A549 (cell line): ENCODE measurements at regions not wholly inside any gene's neighbourhood (a gene's known extent, or its start where the extent isn't known, plus 50 kb on each side); places are given as distances from the start of the nearest gene placed in this dataset.

ENCODE experiments used
- ATAC-seq, 2 experiments: fragments of 200-7000 bp in 1 of 2; fragments of >200 bp in 1 of 2; cut with Nextera tagmentation in 1 of 2; cut with Tn5 transposase in 1 of 2; 3 replicates each; pipeline versions ENCODE4 v1.8.0 to v1.9.1; 2018 to 2020; ENCODE audit warnings: mild to moderate bottlenecking in 1 of 2, moderate library complexity in 1 of 2
- CTCF ChIA-PET: fragments of 300-600 bp; sonication (Branson Sonifier 250); formaldehyde crosslinking; extraction: SDS; loops from one replicate; lab custom pipeline; 2021; ENCODE audit warnings: antibody characterized with exemption, inconsistent platforms; lab: Yijun Ruan, JAX
- POLR2A ChIA-PET: fragments of 350-600 bp; formaldehyde crosslinking; extraction: SDS; loops from one replicate; lab custom pipeline; 2021; ENCODE audit warnings: antibody characterized with exemption, inconsistent platforms; lab: Yijun Ruan, JAX
- DNase-seq, 2 experiments: peaks; one replicate each; pipeline versions ENCODE4 v3.0.0 to v3.0.0-alpha.2; 2011 to 2016; ENCODE audit warnings: low read depth in 1 of 2, low spot score in 1 of 2
- FAIRE-seq: peaks from 2 replicates; lab custom pipeline; 2011; peaks lifted over from hg19 to GRCh38; lab: Jason Lieb, UNC
- H3K27ac ChIP-seq, 2 experiments: fragments of >200 bp; sonication (Bioruptor Twin); formaldehyde crosslinking; 3 replicates each; pipeline ENCODE4 v1.5.1; 2016 to 2017
- H3K4me1 ChIP-seq: fragments of >200 bp; sonication (Bioruptor Twin); formaldehyde crosslinking; 3 replicates; pipeline ENCODE4 v1.6.1; 2016
- H3K4me2 ChIP-seq: fragments of >200 bp; sonication (Bioruptor Twin); formaldehyde crosslinking; 3 replicates; pipeline ENCODE4 v1.6.1; 2016
- H3K4me3 ChIP-seq: fragments of >200 bp; sonication (Bioruptor Twin); formaldehyde crosslinking; 3 replicates; pipeline ENCODE4 v1.5.1; 2016
- H3K9me3 ChIP-seq: fragments of >200 bp; sonication (Bioruptor Twin); formaldehyde crosslinking; 3 replicates; pipeline ENCODE4 v1.6.1; 2016
- CBX2 ChIP-seq: fragments of 200-600 bp; sonication (generic); IDR thresholded peaks from 2 replicates; pipeline ENCODE4 v1.6.1; 2016; ENCODE audit warnings: low read depth, mild to moderate bottlenecking, borderline replicate concordance
- CHD2 ChIP-seq: fragments of 150-350 bp; IDR thresholded peaks from 2 replicates; pipeline ENCODE4 v1.6.1; 2014; ENCODE audit warnings: low read length; ENCODE audit not compliant: partially characterized antibody
- EHF ChIP-seq: fragments of 250-450 bp; sonication (Bioruptor Pico); IDR thresholded peaks from 2 replicates; pipeline ENCODE4 v1.5.0; 2020; ENCODE audit warnings: mild to moderate bottlenecking
- EP300 ChIP-seq, 2 experiments: fragments of >200 bp; sonication (Bioruptor Twin); formaldehyde crosslinking; IDR thresholded peaks; 2 replicates in 1 of 2; 3 replicates in 1 of 2; pipeline ENCODE4 v1.6.1; 2016 to 2017
- FOXS1 ChIP-seq: fragments of 250-450 bp; sonication (Bioruptor Pico); IDR thresholded peaks from 2 replicates; pipeline ENCODE4 v1.5.0; 2020; ENCODE audit warnings: mild to moderate bottlenecking, moderate library complexity
- GATA3 ChIP-seq: IDR thresholded peaks from 2 replicates; pipeline ENCODE4 v1.6.1; 2012; ENCODE audit warnings: borderline replicate concordance
- HEYL ChIP-seq: fragments of 250-450 bp; sonication (Bioruptor Pico); IDR thresholded peaks from 2 replicates; pipeline ENCODE4 v1.8.0; 2021; ENCODE audit warnings: mild to moderate bottlenecking, moderate library complexity
- HOXB5 ChIP-seq: fragments of 250-450 bp; sonication (Bioruptor Pico); IDR thresholded peaks from 2 replicates; pipeline ENCODE4 v1.5.0; 2020; ENCODE audit warnings: mild to moderate bottlenecking, moderate library complexity
- JUNB ChIP-seq: fragments of >200 bp; sonication (Bioruptor Twin); formaldehyde crosslinking; IDR thresholded peaks from 2 replicates; pipeline ENCODE4 v1.6.1; 2016
- KDM5A ChIP-seq: fragments of 200-600 bp; sonication (generic); IDR thresholded peaks from 2 replicates; pipeline ENCODE4 v1.6.1; 2016; ENCODE audit warnings: antibody characterized with exemption, mild to moderate bottlenecking
- MYC ChIP-seq: IDR thresholded peaks from 2 replicates; pipeline ENCODE4 v1.6.1; 2012; ENCODE audit warnings: mild to moderate bottlenecking, inconsistent platforms, low read length, improper control_type of control experiment, borderline replicate concordance
- NFE2L2 ChIP-seq: fragments of 150-350 bp; conservative IDR thresholded peaks from 2 replicates; pipeline ENCODE4 v1.6.1; 2014; ENCODE audit warnings: low read length
- PHF8 ChIP-seq: fragments of 200-600 bp; sonication (generic); IDR thresholded peaks from 2 replicates; pipeline ENCODE4 v1.6.1; 2016; ENCODE audit warnings: low read depth, mild to moderate bottlenecking, antibody characterized with exemption, moderate library complexity, borderline replicate concordance
- POLR2A ChIP-seq: IDR thresholded peaks from 2 replicates; pipeline ENCODE4 v1.6.1; 2012; ENCODE audit warnings: mild to moderate bottlenecking, low read length
- POLR2AphosphoS2 ChIP-seq: conservative IDR thresholded peaks from 2 replicates; pipeline ENCODE4 v1.6.1; 2012; ENCODE audit warnings: low read length, improper control_type of control experiment, inconsistent platforms
- RARB ChIP-seq: fragments of 250-450 bp; sonication (Bioruptor Pico); IDR thresholded peaks from 2 replicates; pipeline ENCODE4 v1.8.0; 2021; ENCODE audit warnings: mild to moderate bottlenecking, moderate library complexity
- RFX5 ChIP-seq: fragments of 450-650 bp; IDR thresholded peaks from 2 replicates; pipeline ENCODE4 v1.7.1; 2014; ENCODE audit warnings: antibody characterized with exemption, mild to moderate bottlenecking, moderate library complexity
- RNF2 ChIP-seq: fragments of 200-600 bp; sonication (generic); IDR thresholded peaks from 2 replicates; pipeline ENCODE4 v1.6.1; 2016; ENCODE audit warnings: low read depth, mild to moderate bottlenecking, antibody characterized with exemption, moderate library complexity, borderline replicate concordance
- SREBF2 ChIP-seq: fragments of 450-650 bp; IDR thresholded peaks from 2 replicates; pipeline ENCODE4 v1.6.1; 2014; ENCODE audit warnings: mild to moderate bottlenecking, moderate library complexity
- TP53 ChIP-seq: fragments of 250-450 bp; sonication (Bioruptor Pico); IDR thresholded peaks from 2 replicates; pipeline ENCODE4 v1.5.0; 2021; ENCODE audit warnings: mild to moderate bottlenecking, moderate library complexity
- ZFP36 ChIP-seq: fragments of 450-650 bp; IDR thresholded peaks from 2 replicates; pipeline ENCODE4 v1.6.1; 2014; ENCODE audit warnings: borderline replicate concordance; ENCODE audit not compliant: partially characterized antibody
- ZSCAN20 ChIP-seq: fragments of 250-450 bp; sonication (Bioruptor Pico); IDR thresholded peaks from 2 replicates; pipeline ENCODE4 v1.8.0; 2022; ENCODE audit warnings: mild to moderate bottlenecking, moderate library complexity
- whole genome bisulfite sequencing: methylation state at CpG from one replicate; pipeline ENCODE4 v1.1.6; 2017; ENCODE audit errors: missing lambda C conversion rate; 5-methylcytosine and 5-hydroxymethylcytosine counted together
- TF ChIP-seq, protein P1 (sequence below): IDR thresholded peaks from 2 replicates; pipeline ENCODE4 v1.6.1; 2012; ENCODE audit warnings: low read depth, borderline replicate concordance
- TF ChIP-seq, protein P2 (sequence below): IDR thresholded peaks from 2 replicates; pipeline ENCODE4 v1.6.1; 2012
- TF ChIP-seq, protein P3 (sequence below): fragments of 250-450 bp; sonication (Bioruptor Pico); IDR thresholded peaks from 2 replicates; pipeline ENCODE4 v1.5.0; 2021; ENCODE audit warnings: mild to moderate bottlenecking, moderate library complexity, borderline replicate concordance
- TF ChIP-seq, protein P4 (sequence below): fragments of 200-600 bp; sonication (generic); IDR thresholded peaks from 2 replicates; pipeline ENCODE4 v1.6.1; 2016; ENCODE audit warnings: antibody characterized with exemption, mild to moderate bottlenecking, moderate library complexity

DNA sequence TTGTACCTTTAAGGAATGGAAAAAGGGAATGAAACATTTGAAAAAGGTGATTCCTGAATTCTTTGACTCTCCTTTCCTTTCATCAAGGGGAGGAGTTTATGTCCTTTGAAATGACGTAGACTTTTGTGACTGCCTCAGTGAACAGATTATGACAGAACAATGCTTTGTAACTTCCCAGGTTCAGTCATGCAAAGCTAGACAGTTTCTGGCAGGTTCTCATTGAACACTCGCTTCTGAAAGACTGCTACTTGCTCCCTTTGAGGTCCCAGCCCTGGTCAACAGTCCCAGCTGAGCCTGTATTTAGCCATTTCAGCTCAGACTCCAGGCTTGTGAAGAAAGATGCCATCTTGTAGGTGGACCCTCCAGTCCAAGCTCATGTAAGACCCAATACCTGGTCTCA lies 1178.9 kb downstream of the BCL11B start:
- ChIA-PET POLR2A (no interaction called here), CTCF (no interaction called here)
- Histone ChIP-seq H3K4me3 (no peak overlapping the region), H3K27ac (no peak overlapping the region), H3K9me3 (no peaks in the 10 kb centered on the region), H3K4me1 (no peaks in the 10 kb centered on the region), H3K4me2 (no peak overlapping the region)
- FAIRE-seq (no peak), DNase-seq (no peak), ATAC-seq (no peak)
- WGBS, result 9% methylated on average over 2 of the region's 2 CpGs
- TF ChIP-seq ZFP36 (no peak), HOXB5 (CRISPR knock-in tag) (no peak), EP300 (IDR thresholded peaks at IDR 0.05) (no peak), ZSCAN20 (CRISPR knock-in tag) (no peak), SREBF2 (no peak), RFX5 (no peak), POLR2AphosphoS2 (no peak), JUNB (no peak), EHF (CRISPR knock-in tag) (no peak), FOXS1 (no peak), HEYL (CRISPR knock-in tag) (no peak), POLR2A (no peak), NFE2L2 (no peak), TP53 (CRISPR knock-in tag) (no peak), RARB (CRISPR knock-in tag) (no peak)
- TF ChIP-seq, protein P1, sequence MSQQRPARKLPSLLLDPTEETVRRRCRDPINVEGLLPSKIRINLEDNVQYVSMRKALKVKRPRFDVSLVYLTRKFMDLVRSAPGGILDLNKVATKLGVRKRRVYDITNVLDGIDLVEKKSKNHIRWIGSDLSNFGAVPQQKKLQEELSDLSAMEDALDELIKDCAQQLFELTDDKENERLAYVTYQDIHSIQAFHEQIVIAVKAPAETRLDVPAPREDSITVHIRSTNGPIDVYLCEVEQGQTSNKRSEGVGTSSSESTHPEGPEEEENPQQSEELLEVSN, result no peak

DNA sequence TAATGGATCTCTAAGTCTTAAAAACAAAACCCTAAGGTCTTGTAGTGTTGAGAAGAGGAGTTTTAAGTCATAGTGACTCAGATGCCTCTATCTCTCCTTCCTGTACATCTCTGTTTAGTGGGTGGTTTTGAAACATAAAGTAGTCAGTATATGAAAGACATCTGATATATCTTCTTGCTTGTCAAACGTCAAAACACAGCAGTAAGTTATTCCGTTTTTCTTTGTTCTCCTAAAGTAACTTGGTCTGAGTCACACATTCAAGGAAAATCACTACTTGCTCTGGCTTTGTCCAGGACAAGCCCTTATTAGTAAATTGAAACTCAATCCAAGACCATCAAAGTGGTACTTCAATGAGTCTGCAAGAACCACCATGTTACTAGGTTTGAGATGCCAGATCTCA lies 1172.5 kb downstream of the BCL11B start:
- ChIA-PET CTCF (interaction anchor here (1.7 kb wide), 1 partner anchor 16 kb away, joined by 3 read pairs; no protein-coding TSS in a partner anchor), POLR2A (no interaction called here)
- TF ChIP-seq CHD2 (no peak), POLR2A (no peak), CBX2 (no peak), KDM5A (no peak), EHF (CRISPR knock-in tag) (no peak), PHF8 (no peak), MYC (no peak), FOXS1 (no peak)
- TF ChIP-seq, protein P2, sequence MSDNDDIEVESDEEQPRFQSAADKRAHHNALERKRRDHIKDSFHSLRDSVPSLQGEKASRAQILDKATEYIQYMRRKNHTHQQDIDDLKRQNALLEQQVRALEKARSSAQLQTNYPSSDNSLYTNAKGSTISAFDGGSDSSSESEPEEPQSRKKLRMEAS, result no peak
- TF ChIP-seq, protein P3, sequence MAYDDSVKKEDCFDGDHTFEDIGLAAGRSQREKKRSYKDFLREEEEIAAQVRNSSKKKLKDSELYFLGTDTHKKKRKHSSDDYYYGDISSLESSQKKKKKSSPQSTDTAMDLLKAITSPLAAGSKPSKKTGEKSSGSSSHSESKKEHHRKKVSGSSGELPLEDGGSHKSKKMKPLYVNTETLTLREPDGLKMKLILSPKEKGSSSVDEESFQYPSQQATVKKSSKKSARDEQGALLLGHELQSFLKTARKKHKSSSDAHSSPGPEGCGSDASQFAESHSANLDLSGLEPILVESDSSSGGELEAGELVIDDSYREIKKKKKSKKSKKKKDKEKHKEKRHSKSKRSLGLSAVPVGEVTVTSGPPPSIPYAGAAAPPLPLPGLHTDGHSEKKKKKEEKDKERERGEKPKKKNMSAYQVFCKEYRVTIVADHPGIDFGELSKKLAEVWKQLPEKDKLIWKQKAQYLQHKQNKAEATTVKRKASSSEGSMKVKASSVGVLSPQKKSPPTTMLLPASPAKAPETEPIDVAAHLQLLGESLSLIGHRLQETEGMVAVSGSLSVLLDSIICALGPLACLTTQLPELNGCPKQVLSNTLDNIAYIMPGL (CRISPR knock-in tag), result no peak
- no peak overlapping the region for H3K4me2 ChIP-seq
- H3K4me1 ChIP-seq, result no peaks in the 10 kb centered on the region
- H3K27ac ChIP-seq, result no peak overlapping the region
- ATAC-seq, result no peak
- WGBS, result 3% methylated on average over 2 of the region's 2 CpGs
- no peak overlapping the region for H3K4me3 ChIP-seq
- no peak for DNase-seq
- no peak for FAIRE-seq
- H3K9me3 ChIP-seq, result no peaks in the 10 kb centered on the region

DNA sequence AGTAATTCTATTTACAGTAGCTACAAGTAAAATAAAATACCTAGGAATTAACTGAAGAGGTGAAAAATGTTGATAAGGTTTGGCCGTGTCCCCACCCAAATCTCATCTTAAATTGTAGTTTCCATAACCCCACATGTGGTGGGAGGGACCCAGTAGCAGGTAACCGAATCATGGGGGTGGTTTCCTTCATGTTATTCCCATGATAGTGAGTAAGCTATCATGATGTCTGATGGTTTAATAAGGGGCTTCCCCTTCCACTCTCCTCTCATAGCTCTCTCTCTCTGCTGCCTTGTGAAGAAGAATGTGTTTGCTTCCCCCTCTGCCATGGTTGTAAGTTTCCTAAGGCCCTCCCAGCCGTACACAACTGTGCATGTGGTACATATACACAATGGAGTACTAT lies 1170.7 kb downstream of the BCL11B start:
- ChIA-PET POLR2A (no interaction called here), CTCF (interaction anchor here (1.7 kb wide), 1 partner anchor 15 kb away, joined by 3 read pairs; no protein-coding TSS in a partner anchor)
- no peak overlapping the region for H3K4me3 ChIP-seq
- FAIRE-seq (no peak), DNase-seq (no peak), ATAC-seq (no peak)
- no peaks in the 10 kb centered on the region for H3K9me3 ChIP-seq
- H3K4me2 ChIP-seq, result no peak overlapping the region
- H3K27ac ChIP-seq, result no peak overlapping the region
- WGBS, result 4% methylated on average over 3 of the region's 3 CpGs
- TF ChIP-seq POLR2AphosphoS2, result no peak
- no peak for TF ChIP-seq GATA3
- TF ChIP-seq RNF2, result no peak
- TF ChIP-seq POLR2A, result no peak
- no peak for TF ChIP-seq ZSCAN20 (CRISPR knock-in tag)
- TF ChIP-seq, protein P4, sequence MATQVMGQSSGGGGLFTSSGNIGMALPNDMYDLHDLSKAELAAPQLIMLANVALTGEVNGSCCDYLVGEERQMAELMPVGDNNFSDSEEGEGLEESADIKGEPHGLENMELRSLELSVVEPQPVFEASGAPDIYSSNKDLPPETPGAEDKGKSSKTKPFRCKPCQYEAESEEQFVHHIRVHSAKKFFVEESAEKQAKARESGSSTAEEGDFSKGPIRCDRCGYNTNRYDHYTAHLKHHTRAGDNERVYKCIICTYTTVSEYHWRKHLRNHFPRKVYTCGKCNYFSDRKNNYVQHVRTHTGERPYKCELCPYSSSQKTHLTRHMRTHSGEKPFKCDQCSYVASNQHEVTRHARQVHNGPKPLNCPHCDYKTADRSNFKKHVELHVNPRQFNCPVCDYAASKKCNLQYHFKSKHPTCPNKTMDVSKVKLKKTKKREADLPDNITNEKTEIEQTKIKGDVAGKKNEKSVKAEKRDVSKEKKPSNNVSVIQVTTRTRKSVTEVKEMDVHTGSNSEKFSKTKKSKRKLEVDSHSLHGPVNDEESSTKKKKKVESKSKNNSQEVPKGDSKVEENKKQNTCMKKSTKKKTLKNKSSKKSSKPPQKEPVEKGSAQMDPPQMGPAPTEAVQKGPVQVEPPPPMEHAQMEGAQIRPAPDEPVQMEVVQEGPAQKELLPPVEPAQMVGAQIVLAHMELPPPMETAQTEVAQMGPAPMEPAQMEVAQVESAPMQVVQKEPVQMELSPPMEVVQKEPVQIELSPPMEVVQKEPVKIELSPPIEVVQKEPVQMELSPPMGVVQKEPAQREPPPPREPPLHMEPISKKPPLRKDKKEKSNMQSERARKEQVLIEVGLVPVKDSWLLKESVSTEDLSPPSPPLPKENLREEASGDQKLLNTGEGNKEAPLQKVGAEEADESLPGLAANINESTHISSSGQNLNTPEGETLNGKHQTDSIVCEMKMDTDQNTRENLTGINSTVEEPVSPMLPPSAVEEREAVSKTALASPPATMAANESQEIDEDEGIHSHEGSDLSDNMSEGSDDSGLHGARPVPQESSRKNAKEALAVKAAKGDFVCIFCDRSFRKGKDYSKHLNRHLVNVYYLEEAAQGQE, result no peak
- TF ChIP-seq, protein P2, result no peak
- TF ChIP-seq TP53 (CRISPR knock-in tag), result no peak
- no peaks in the 10 kb centered on the region for H3K4me1 ChIP-seq
